ENCODE measurements at regions not wholly inside any gene's neighbourhood (a gene's known extent, or its start where the extent isn't known, plus 50 kb on each side); places are given as distances from the start of the nearest gene placed in this dataset.

DNA sequence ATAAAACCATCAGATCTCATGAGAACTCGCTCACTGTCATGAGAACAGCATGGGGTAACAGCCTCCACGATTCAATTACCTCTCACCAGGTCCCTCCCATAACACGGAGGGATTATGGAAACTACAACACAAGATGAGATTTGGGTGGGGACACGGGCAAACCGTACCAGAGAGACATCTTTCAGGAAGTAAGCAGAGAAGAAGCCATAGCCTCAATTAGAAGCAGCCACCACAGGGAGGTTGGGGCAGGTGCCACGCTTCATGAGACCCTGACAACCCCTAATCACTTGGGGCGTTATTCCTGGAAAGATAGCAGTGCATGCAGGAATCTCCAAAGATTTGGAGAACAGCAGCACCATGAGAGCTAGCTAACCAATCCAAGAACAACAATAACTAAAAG is 52.9 kb upstream of the SIRPG start:
- H2AFZ ChIP-seq (ENCODE audit: low read length), result no peak overlapping the region
- H3K4me2 ChIP-seq (ENCODE audit: low read length), result no peak overlapping the region
- TF ChIP-seq EZH2 (IDR thresholded peaks at IDR 0.05; ENCODE audit: low read length, unreplicated experiment), result no peak
- TF ChIP-seq, protein P1, sequence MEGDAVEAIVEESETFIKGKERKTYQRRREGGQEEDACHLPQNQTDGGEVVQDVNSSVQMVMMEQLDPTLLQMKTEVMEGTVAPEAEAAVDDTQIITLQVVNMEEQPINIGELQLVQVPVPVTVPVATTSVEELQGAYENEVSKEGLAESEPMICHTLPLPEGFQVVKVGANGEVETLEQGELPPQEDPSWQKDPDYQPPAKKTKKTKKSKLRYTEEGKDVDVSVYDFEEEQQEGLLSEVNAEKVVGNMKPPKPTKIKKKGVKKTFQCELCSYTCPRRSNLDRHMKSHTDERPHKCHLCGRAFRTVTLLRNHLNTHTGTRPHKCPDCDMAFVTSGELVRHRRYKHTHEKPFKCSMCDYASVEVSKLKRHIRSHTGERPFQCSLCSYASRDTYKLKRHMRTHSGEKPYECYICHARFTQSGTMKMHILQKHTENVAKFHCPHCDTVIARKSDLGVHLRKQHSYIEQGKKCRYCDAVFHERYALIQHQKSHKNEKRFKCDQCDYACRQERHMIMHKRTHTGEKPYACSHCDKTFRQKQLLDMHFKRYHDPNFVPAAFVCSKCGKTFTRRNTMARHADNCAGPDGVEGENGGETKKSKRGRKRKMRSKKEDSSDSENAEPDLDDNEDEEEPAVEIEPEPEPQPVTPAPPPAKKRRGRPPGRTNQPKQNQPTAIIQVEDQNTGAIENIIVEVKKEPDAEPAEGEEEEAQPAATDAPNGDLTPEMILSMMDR (conservative IDR thresholded peaks at IDR 0.05; ENCODE audit: low read depth, low read length), result no peak
- TF ChIP-seq EZH2phosphoT487 (IDR thresholded peaks at IDR 0.05; ENCODE audit: borderline replicate concordance, low read length), result no peak
- ChIA-PET POLR2A (ENCODE audit: unreplicated experiment) (no interaction called here), CTCF (no interaction called here)
- H3K27me3 ChIP-seq (ENCODE audit: low read length), result no peaks in the 10 kb centered on the region
- ATAC-seq, result no peak
- H3K36me3 ChIP-seq (ENCODE audit: low read depth, low read length), result peaks cover 3% of the 10 kb centered on the region; the same call in 1 of the 2 replicates
- no peak overlapping the region for H3K4me3 ChIP-seq (ENCODE audit: low read length)
- H3K9me2 ChIP-seq (replicated peaks; ENCODE audit: low read length), result no peaks in the 10 kb centered on the region
- H4K20me1 ChIP-seq (ENCODE audit: low read length), result no peaks in the 10 kb centered on the region
- peaks cover 6% of the 10 kb centered on the region; the same call in 1 of the 2 replicates for H3K9me3 ChIP-seq (ENCODE audit: low read length)
- H3K9ac ChIP-seq (ENCODE audit: low read length), result no peak overlapping the region
- H3K27ac ChIP-seq (ENCODE audit: low read length), result no peak overlapping the region
- DNase-seq, result no peak
- H3K79me2 ChIP-seq (ENCODE audit: low read length), result peaks cover 4% of the 10 kb centered on the region; the same call in 1 of the 2 replicates
- H3K4me1 ChIP-seq (ENCODE audit: insufficient read depth, low read length), result no peaks in the 10 kb centered on the region
- BruUV-seq (replicated peaks), result no TSS peak
- intact Hi-C loops (cut with micrococcal nuclease), result no loop called here
- H3F3A ChIP-seq (ENCODE audit: low read length, unreplicated experiment), result no peaks in the 10 kb centered on the region

DNA sequence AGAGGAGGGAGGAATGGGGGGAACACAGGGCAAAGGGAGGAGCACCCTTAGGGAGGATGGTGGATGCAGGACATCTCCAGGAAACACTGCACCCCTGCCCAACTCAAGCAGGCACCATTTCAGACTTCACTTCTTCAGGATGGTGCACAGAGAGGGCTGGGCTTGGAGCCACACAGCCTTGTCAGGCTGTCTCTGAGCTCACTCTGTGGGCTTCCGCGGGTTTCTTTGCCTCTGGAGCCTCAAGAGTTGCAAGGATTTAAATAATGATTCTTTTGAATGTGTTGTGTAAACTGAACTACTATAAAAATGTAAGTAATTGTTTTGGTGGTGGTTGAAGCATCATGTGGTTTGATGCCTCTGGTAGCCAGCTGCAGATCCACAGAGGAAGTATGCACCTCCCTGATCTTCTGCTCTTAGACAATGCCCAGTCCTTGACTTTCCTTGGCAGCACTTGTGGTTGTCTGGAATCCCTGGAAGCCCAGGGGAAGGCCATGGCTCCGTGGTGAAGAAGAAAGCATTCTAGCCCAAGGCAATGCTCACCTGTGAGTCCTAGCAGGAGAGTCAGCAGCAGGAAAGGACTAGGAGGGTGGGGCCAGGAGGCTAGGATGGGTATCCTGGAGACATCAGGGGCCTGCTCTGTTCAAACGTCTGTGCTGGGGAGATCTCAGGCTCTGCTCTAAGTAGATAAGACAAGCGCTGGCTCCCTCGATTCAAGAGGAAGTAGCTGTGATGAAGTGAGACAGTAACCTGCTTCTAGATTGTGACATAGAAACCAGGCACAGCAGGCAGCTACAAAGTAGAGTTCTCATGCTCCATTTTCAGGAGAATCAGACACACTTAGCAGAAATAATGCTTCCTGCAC is 50.2 kb upstream of the SIRPG start:
- intact Hi-C loops (cut with micrococcal nuclease), result no loop called here
- BruUV-seq (replicated peaks), result no TSS peak
- Histone ChIP-seq H3K9ac (ENCODE audit: low read length) (no peak overlapping the region), H3K9me3 (ENCODE audit: low read length) (no peaks in the 10 kb centered on the region), H3K27ac (ENCODE audit: low read length) (no peak overlapping the region), H4K20me1 (ENCODE audit: low read length) (no peaks in the 10 kb centered on the region), H3K4me3 (ENCODE audit: low read length) (no peak overlapping the region), H3F3A (ENCODE audit: low read length, unreplicated experiment) (no peaks in the 10 kb centered on the region), H3K36me3 (ENCODE audit: low read depth, low read length) (no peaks in the 10 kb centered on the region), H3K9me2 (replicated peaks; ENCODE audit: low read length) (no peaks in the 10 kb centered on the region), H3K27me3 (ENCODE audit: low read length) (no peaks in the 10 kb centered on the region), H3K4me2 (ENCODE audit: low read length) (no peak overlapping the region), H3K4me1 (ENCODE audit: insufficient read depth, low read length) (no peaks in the 10 kb centered on the region), H2AFZ (ENCODE audit: low read length) (no peak overlapping the region), H3K79me2 (ENCODE audit: low read length) (no peaks in the 10 kb centered on the region)
- ChIA-PET POLR2A (ENCODE audit: unreplicated experiment) (no interaction called here), CTCF (no interaction called here)
- DNase-seq (no peak), ATAC-seq (no peak)
- no peak for TF ChIP-seq EZH2 (IDR thresholded peaks at IDR 0.05; ENCODE audit: low read length, unreplicated experiment)

Data from PC-3 (cell line).